Peyer's patch (tissue), 4 donors: ENCODE measurements at regions not wholly inside any gene's neighbourhood (a gene's known extent, or its start where the extent isn't known, plus 50 kb on each side); places are given as distances from the start of the nearest gene placed in this dataset.

Experiments used
- CTCF ChIP-seq, 6 experiments: fragments of 450-650 bp in 4 of 6; fragments of 200-600 bp in 2 of 6; sonication (generic) in 1 of 6; IDR thresholded peaks; one replicate each; pipeline ENCODE4 v1.5.1; 2017 to 2019; ENCODE audit warnings: antibody characterized with exemption in 6 of 6, mild to moderate bottlenecking in 3 of 6, moderate library complexity in 1 of 6
- POLR2A ChIP-seq, 2 donors: fragments of 450-650 bp; IDR thresholded peaks; one replicate each; pipeline ENCODE4 v1.5.1; 2017; ENCODE audit warnings: antibody characterized with exemption in 2 of 2, mild to moderate bottlenecking in 2 of 2, moderate library complexity in 2 of 2

GRCh38 chr22:49688516-49689254 lies 139.0 kb downstream of the BRD1 start:
- no peak for TF ChIP-seq CTCF (IDR thresholded peaks at IDR 0.05)
- no peak for TF ChIP-seq POLR2A (IDR thresholded peaks at IDR 0.05)
